HEK293T (cell line): ENCODE measurements at regions not wholly inside any gene's neighbourhood (a gene's known extent, or its start where the extent isn't known, plus 50 kb on each side); places are given as distances from the start of the nearest gene placed in this dataset.
A peak's percentile ranks its signal among the peaks of the same experiment; 100 is the strongest.

Source experiments
- ARNT ChIP-seq: fragments of 450-650 bp; IDR thresholded peaks from 2 replicates; pipeline ENCODE4 v1.6.1; 2017; ENCODE audit warnings: mild to moderate bottlenecking
- BHLHE40 ChIP-seq: fragments of 450-650 bp; IDR thresholded peaks from 2 replicates; pipeline ENCODE4 v1.6.1; 2016; ENCODE audit warnings: mild to moderate bottlenecking, moderate library complexity, borderline replicate concordance
- ELF4 ChIP-seq: fragments of 450-650 bp; IDR thresholded peaks from 2 replicates; pipeline ENCODE4 v1.6.1; 2017; ENCODE audit warnings: antibody characterized with exemption
- FOXA1 ChIP-seq: fragments of 450-650 bp; IDR thresholded peaks from 2 replicates; pipeline ENCODE4 v1.6.1; 2016; ENCODE audit warnings: mild to moderate bottlenecking
- FOXK2 ChIP-seq: fragments of 450-650 bp; IDR thresholded peaks from 2 replicates; pipeline ENCODE4 v1.6.1; 2016; ENCODE audit warnings: mild to moderate bottlenecking
- FOXM1 ChIP-seq: fragments of 450-650 bp; IDR thresholded peaks from 2 replicates; pipeline ENCODE4 v1.6.1; 2017; ENCODE audit warnings: mild to moderate bottlenecking, borderline replicate concordance
- HDGF ChIP-seq: fragments of 450-650 bp; IDR thresholded peaks from 2 replicates; pipeline ENCODE4 v1.6.1; 2017; ENCODE audit warnings: antibody characterized with exemption, borderline replicate concordance
- LEF1 ChIP-seq: fragments of 450-650 bp; IDR thresholded peaks from 2 replicates; pipeline ENCODE4 v1.6.1; 2017; ENCODE audit warnings: mild to moderate bottlenecking, borderline replicate concordance
- PKNOX1 ChIP-seq: fragments of 450-650 bp; IDR thresholded peaks from 2 replicates; pipeline ENCODE4 v1.6.1; 2016
- SP1 ChIP-seq: fragments of 450-650 bp; IDR thresholded peaks from 2 replicates; pipeline ENCODE4 v1.6.1; 2017
- TARDBP ChIP-seq: fragments of 450-650 bp; IDR thresholded peaks from 2 replicates; pipeline ENCODE4 v1.6.1; 2016
- ZNF384 ChIP-seq: fragments of 450-650 bp; IDR thresholded peaks from 2 replicates; pipeline ENCODE4 v1.6.1; 2016

GRCh38 chr7:73948287-73948686 lies 79.7 kb upstream of the ELN start:
- TF ChIP-seq TARDBP: no peak
- no peak for TF ChIP-seq HDGF
- no peak for TF ChIP-seq ELF4
- no peak for TF ChIP-seq FOXM1
- TF ChIP-seq ARNT: no peak
- no peak for TF ChIP-seq FOXK2
- TF ChIP-seq FOXA1: no peak
- TF ChIP-seq SP1: no peak
- TF ChIP-seq PKNOX1: 0 out of 2 replicates have a peak, but pooled peaks have one; percentile 26
- no peak for TF ChIP-seq ZNF384
- TF ChIP-seq BHLHE40: no peak
- no peak for TF ChIP-seq LEF1
